ENCODE measurements at regions not wholly inside any gene's neighbourhood (a gene's known extent, or its start where the extent isn't known, plus 50 kb on each side); places are given as distances from the start of the nearest gene placed in this dataset.

GRCh38 chrX:124764354-124764753 lies 418.0 kb downstream of the SH2D1A start (continued):
- no peak for TF ChIP-seq RREB1 (CRISPR knock-in tag; IDR thresholded peaks at IDR 0.05)
- no peak for TF ChIP-seq STAT6 (CRISPR knock-in tag; IDR thresholded peaks at IDR 0.05)
- peak; percentile 45; the same call in 1 of the 2 replicates for TF ChIP-seq SMARCC2 (IDR thresholded peaks at IDR 0.05; ENCODE audit: low read depth)
- no peak for TF ChIP-seq E2F6 (IDR thresholded peaks at IDR 0.05; ENCODE audit: borderline replicate concordance in 1 of 2, extremely low read depth in 1 of 2, insufficient read depth in 1 of 2, insufficient read length in 1 of 2, low read depth in 1 of 2, low read length in 1 of 2, poor library complexity in 1 of 2, severe bottlenecking in 1 of 2)
- no peak for TF ChIP-seq SUPT5H (IDR thresholded peaks at IDR 0.05)
- no peak for TF ChIP-seq MAFF (IDR thresholded peaks at IDR 0.05; ENCODE audit: low read length)
- no peak for TF ChIP-seq RBM14 (IDR thresholded peaks at IDR 0.05; ENCODE audit: borderline replicate concordance, insufficient read depth, low read depth, low read length)
- TF ChIP-seq RFX7 (CRISPR knock-in tag; IDR thresholded peaks at IDR 0.05) = no peak
- no peak for TF ChIP-seq PURB (CRISPR knock-in tag; IDR thresholded peaks at IDR 0.05; ENCODE audit: low read depth)
- peak; percentile 88 for TF ChIP-seq PKNOX1 (IDR thresholded peaks at IDR 0.05)
- TF ChIP-seq ZNF24 (IDR thresholded peaks at IDR 0.05) = no peak
- no peak for TF ChIP-seq ZNF217 (CRISPR knock-in tag; IDR thresholded peaks at IDR 0.05)
- no peak for TF ChIP-seq FOXO4 (CRISPR knock-in tag; IDR thresholded peaks at IDR 0.05)
- TF ChIP-seq NCOR1 (IDR thresholded peaks at IDR 0.05) = peak; percentile 85

Data from K562 (cell line).